H1 (cell line): ENCODE measurements at regions not wholly inside any gene's neighbourhood (a gene's known extent, or its start where the extent isn't known, plus 50 kb on each side); places are given as distances from the start of the nearest gene placed in this dataset.

Source experiments
- CTCF ChIA-PET: fragments of 300-600 bp; sonication (Branson Sonifier 250); formaldehyde crosslinking; loops from one replicate; lab custom pipeline; 2021; ENCODE audit not compliant: partially characterized antibody; lab: Charles Lee
- POLR2A ChIA-PET: fragments of 300-600 bp; sonication (Branson Sonifier 250); formaldehyde crosslinking; loops from one replicate; lab custom pipeline; 2021; ENCODE audit warnings: inconsistent platforms; ENCODE audit not compliant: partially characterized antibody; lab: Charles Lee
- DNase-seq, 2 experiments: peaks; one replicate each; pipeline versions ENCODE4 v3.0.0 to v3.0.0-alpha.2; 2010 to 2022; ENCODE audit warnings: low spot score in 2 of 2, low read depth in 1 of 2, mixed read lengths in 1 of 2
- FAIRE-seq: peaks from 2 replicates; lab custom pipeline; 2011; peaks lifted over from hg19 to GRCh38; lab: Jason Lieb, UNC
- H2AFZ ChIP-seq: 2 replicates; pipeline ENCODE4 v1.8.1; 2012; ENCODE audit warnings: low read length, inconsistent platforms
- H2AK5ac ChIP-seq: 2 replicates; pipeline ENCODE4 v1.6.1; 2013; ENCODE audit warnings: low read depth, low read length
- H2BK120ac ChIP-seq: replicated peaks from 2 replicates; pipeline ENCODE3; 2013; ENCODE audit warnings: low read depth, low read length, inconsistent platforms
- H2BK12ac ChIP-seq: 2 replicates; pipeline ENCODE4 v1.6.1; 2013; ENCODE audit warnings: low read depth, low read length
- H2BK15ac ChIP-seq: 2 replicates; pipeline ENCODE4 v1.6.1; 2013; ENCODE audit warnings: low read length
- H2BK20ac ChIP-seq: 2 replicates; pipeline ENCODE4 v1.6.1; 2013; ENCODE audit warnings: low read length
- H2BK5ac ChIP-seq: 2 replicates; pipeline ENCODE4 v1.6.1; 2013; ENCODE audit warnings: low read depth, low read length
- H3K14ac ChIP-seq: 2 replicates; pipeline ENCODE4 v1.6.1; 2013; ENCODE audit warnings: inconsistent platforms; ENCODE audit not compliant: insufficient read length
- H3K18ac ChIP-seq: 2 replicates; pipeline ENCODE4 v1.6.1; 2013; ENCODE audit warnings: low read length; ENCODE audit errors: extremely low read depth
- H3K23ac ChIP-seq: 2 replicates; pipeline ENCODE4 v1.6.1; 2013; ENCODE audit warnings: inconsistent platforms; ENCODE audit not compliant: insufficient read length
- H3K23me2 ChIP-seq: 2 replicates; pipeline ENCODE4 v1.6.1; 2013; ENCODE audit warnings: low read depth, low read length
- H3K27ac ChIP-seq: 2 replicates; pipeline ENCODE4 v1.6.1; 2011; ENCODE audit warnings: low read depth, low read length, inconsistent platforms
- H3K27me3 ChIP-seq, 4 experiments: replicated peaks in 1 of 4; 1 replicate in 1 of 4; 2 replicates in 3 of 4; pipeline versions ENCODE4 v1.6.1 to v1.8.1; 2011 to 2013; ENCODE audit warnings: low read length in 3 of 4, mild to moderate bottlenecking in 3 of 4, inconsistent platforms in 2 of 4, mixed read lengths in 2 of 4, moderate library complexity in 1 of 4; ENCODE audit not compliant: control insufficient read depth in 3 of 4, insufficient read depth in 3 of 4; ENCODE audit errors: extremely low read depth in 1 of 4
- H3K36me3 ChIP-seq, 4 experiments: 2 replicates each; pipeline versions ENCODE4 v1.6.1 to v1.8.1; 2011 to 2013; ENCODE audit warnings: mild to moderate bottlenecking in 4 of 4, low read length in 3 of 4, moderate library complexity in 2 of 4, control low read depth in 1 of 4, inconsistent platforms in 1 of 4; ENCODE audit not compliant: insufficient read depth in 4 of 4, control insufficient read depth in 2 of 4
- H3K4ac ChIP-seq: replicated peaks from 2 replicates; pipeline ENCODE3; 2013; ENCODE audit warnings: low read length, low read depth, mixed read lengths, inconsistent platforms; ENCODE audit not compliant: insufficient read length
- H3K4me1 ChIP-seq, 4 experiments: replicated peaks in 1 of 4; 1 replicate in 1 of 4; 2 replicates in 3 of 4; pipeline versions ENCODE4 v1.6.1 to v1.8.1; 2011 to 2013; ENCODE audit warnings: low read length in 3 of 4, inconsistent platforms in 2 of 4, mixed read lengths in 1 of 4; ENCODE audit not compliant: insufficient read depth in 4 of 4, control insufficient read depth in 3 of 4
- H3K4me2 ChIP-seq, 2 experiments: 2 replicates each; pipeline versions ENCODE4 v1.6.1 to v1.8.1; 2011 to 2013; ENCODE audit warnings: low read depth in 2 of 2, low read length in 2 of 2, control low read depth in 1 of 2, inconsistent platforms in 1 of 2, mild to moderate bottlenecking in 1 of 2; ENCODE audit not compliant: insufficient read depth in 1 of 2
- H3K4me3 ChIP-seq, 4 experiments: fragments of 200-600, 300-600 bp in 1 of 4; sonication (generic), shearing (Covaris generic), sonication (Bioruptor Twin) in 1 of 4; 2 replicates each; pipeline versions ENCODE4 v1.5.1 to v1.8.1; 2011 to 2016; ENCODE audit warnings: low read length in 4 of 4, low read depth in 3 of 4, control low read depth in 2 of 4, inconsistent platforms in 2 of 4, mild to moderate bottlenecking in 2 of 4, mixed read lengths in 1 of 4, moderate library complexity in 1 of 4; ENCODE audit not compliant: insufficient read depth in 2 of 4; ENCODE audit errors: extremely low read depth in 1 of 4
- H3K56ac ChIP-seq: replicated peaks from 2 replicates; pipeline ENCODE3; 2013; ENCODE audit warnings: low read depth, mild to moderate bottlenecking, mixed read lengths, low read length, inconsistent platforms; ENCODE audit not compliant: insufficient read length
- H3K79me1 ChIP-seq: 2 replicates; pipeline ENCODE4 v1.6.1; 2013; ENCODE audit warnings: low read depth, low read length, control low read depth
- H3K79me2 ChIP-seq, 2 experiments: 2 replicates each; pipeline versions ENCODE4 v1.6.1 to v1.8.1; 2012 to 2013; ENCODE audit warnings: low read length in 2 of 2, mild to moderate bottlenecking in 2 of 2, inconsistent platforms in 1 of 2; ENCODE audit not compliant: insufficient read depth in 2 of 2, control insufficient read depth in 1 of 2
- H3K9ac ChIP-seq, 4 experiments: replicated peaks in 1 of 4; 1 replicate in 1 of 4; 2 replicates in 3 of 4; pipeline versions ENCODE4 v1.6.1 to v1.8.1; 2011 to 2013; ENCODE audit warnings: low read depth in 3 of 4, low read length in 3 of 4, control low read depth in 2 of 4, mild to moderate bottlenecking in 2 of 4, moderate library complexity in 2 of 4, inconsistent platforms in 1 of 4; ENCODE audit errors: extremely low read depth in 1 of 4
- H3K9me3 ChIP-seq, 2 experiments: 2 replicates each; pipeline versions ENCODE4 v1.6.1 to v1.8.1; 2012 to 2013; ENCODE audit warnings: mild to moderate bottlenecking in 2 of 2, moderate library complexity in 2 of 2, control low read depth in 1 of 2, inconsistent platforms in 1 of 2, low read depth in 1 of 2, low read length in 1 of 2, mixed read lengths in 1 of 2; ENCODE audit not compliant: insufficient read depth in 2 of 2
- H4K20me1 ChIP-seq, 2 experiments: replicated peaks in 1 of 2; 2 replicates each; pipeline versions ENCODE3 to v1.8.1; 2011 to 2013; ENCODE audit warnings: inconsistent platforms in 2 of 2, low read length in 2 of 2, mild to moderate bottlenecking in 1 of 2; ENCODE audit not compliant: insufficient read depth in 2 of 2, control insufficient read depth in 1 of 2
- H4K5ac ChIP-seq: 2 replicates; pipeline ENCODE4 v1.6.1; 2013; ENCODE audit warnings: low read length, low read depth, mixed read lengths, inconsistent platforms; ENCODE audit not compliant: insufficient read length
- H4K8ac ChIP-seq: 2 replicates; pipeline ENCODE4 v1.8.0; 2013; ENCODE audit warnings: mild to moderate bottlenecking, moderate library complexity, low read length, inconsistent platforms; ENCODE audit not compliant: insufficient read depth; ENCODE audit errors: extremely low read depth
- H4K91ac ChIP-seq: replicated peaks from 2 replicates; pipeline ENCODE3; 2013; ENCODE audit warnings: low read length, mixed read lengths, inconsistent platforms; ENCODE audit not compliant: insufficient read length
- ATF2 ChIP-seq: IDR thresholded peaks from 2 replicates; pipeline ENCODE4 v1.6.1; 2012; ENCODE audit warnings: low read length, inconsistent platforms
- ATF3 ChIP-seq: IDR thresholded peaks from 2 replicates; pipeline ENCODE4 v1.6.1; 2011; ENCODE audit warnings: low read depth, mild to moderate bottlenecking, low read length; ENCODE audit not compliant: insufficient read depth
- BRCA1 ChIP-seq: IDR thresholded peaks from 2 replicates; pipeline ENCODE4 v1.6.1; 2012; ENCODE audit warnings: low read depth, low read length, improper control_type of control experiment
- CREB1 ChIP-seq: IDR thresholded peaks from 2 replicates; pipeline ENCODE4 v1.6.1; 2012; ENCODE audit warnings: inconsistent platforms
- EP300 ChIP-seq, 2 experiments: IDR thresholded peaks; 1 replicate in 1 of 2; 2 replicates in 1 of 2; pipeline ENCODE4 v1.6.1; 2011 to 2012; ENCODE audit warnings: low read depth in 2 of 2, low read length in 2 of 2, mild to moderate bottlenecking in 2 of 2, borderline replicate concordance in 1 of 2, inconsistent platforms in 1 of 2, moderate library complexity in 1 of 2
- EZH2 ChIP-seq: fragments of 200-600 bp; sonication (generic); IDR thresholded peaks from 2 replicates; pipeline ENCODE4 v1.7.1; 2012; ENCODE audit warnings: low read depth, mild to moderate bottlenecking, moderate library complexity, low read length, inconsistent platforms; ENCODE audit not compliant: severe bottlenecking
- JUND ChIP-seq: IDR thresholded peaks from 2 replicates; pipeline ENCODE4 v1.6.1; 2011; ENCODE audit warnings: mild to moderate bottlenecking, improper control_type of control experiment, low read length
- KDM5A ChIP-seq: fragments of 200-600 bp; IDR thresholded peaks from 2 replicates; pipeline ENCODE4 v1.7.1; 2012; ENCODE audit warnings: mild to moderate bottlenecking, low read length, inconsistent platforms, mixed read lengths
- MAFK ChIP-seq: IDR thresholded peaks from 2 replicates; pipeline ENCODE4 v1.6.1; 2012; ENCODE audit warnings: low read depth, mild to moderate bottlenecking, improper control_type of control experiment, low read length
- TBP ChIP-seq: IDR thresholded peaks from 2 replicates; pipeline ENCODE4 v1.6.1; 2011; ENCODE audit warnings: low read depth, low read length, improper control_type of control experiment
- TEAD4 ChIP-seq: IDR thresholded peaks from 2 replicates; pipeline ENCODE4 v1.6.1; 2012; ENCODE audit warnings: low read depth, low read length, inconsistent platforms, mixed read lengths
- WGBS, 2 experiments: shearing (Covaris generic) in 1 of 2; methylation state at CpG; one replicate each; pipeline versions ENCODE4 v1.1.6 to v1.1.7; 2013 to 2015; ENCODE audit warnings: low lambda C conversion rate in 2 of 2, mixed read lengths in 2 of 2, inconsistent platforms in 1 of 2, low coverage in 1 of 2, missing lambda C conversion rate in 1 of 2; ENCODE audit not compliant: insufficient replicate concordance in 2 of 2, insufficient coverage in 1 of 2, insufficient read length in 1 of 2; ENCODE audit errors: extremely low coverage in 1 of 2, missing lambda C conversion rate in 1 of 2; 5-methylcytosine and 5-hydroxymethylcytosine counted together

- Histone ChIP-seq H2AFZ (no peak overlapping the region), H3K9ac (no peak overlapping the region), H4K91ac (no peak overlapping the region), H3K27me3 (no peaks in the 10 kb centered on the region), H3K27ac (no peak overlapping the region), H2BK20ac (no peak overlapping the region), H4K20me1 (no peaks in the 10 kb centered on the region), H4K5ac (no peak overlapping the region), H3K9me3 (no peaks in the 10 kb centered on the region), H3K79me1 (no peaks in the 10 kb centered on the region), H3K18ac (no peak overlapping the region), H3K56ac (no peak overlapping the region), H2AK5ac (no peak overlapping the region), H3K14ac (no peak overlapping the region), H3K4me1 (no peaks in the 10 kb centered on the region), H3K23ac (no peak overlapping the region), H3K23me2 (no peaks in the 10 kb centered on the region), H2BK12ac (0 out of 2 replicates have a peak overlapping the region, but pooled peaks have one; percentile 2), H4K8ac (no peak overlapping the region), H3K4ac (no peak overlapping the region), H3K79me2 (no peaks in the 10 kb centered on the region), H3K36me3 (no peaks in the 10 kb centered on the region), H2BK15ac (no peak overlapping the region), H3K4me2 (no peak overlapping the region), H3K4me3 (no peak overlapping the region), H2BK120ac (no peak overlapping the region), H2BK5ac (no peak overlapping the region)
- POLR2A ChIA-PET: interaction anchor here (1.9 kb wide), 1 partner anchor 9 kb away, joined by 5 read pairs; no protein-coding TSS in a partner anchor
- DNase-seq (no peak), FAIRE-seq (no peak)
- WGBS, 2 experiments: 89% methylated on average over 4 of the region's 4 CpGs; no CpG with 5 or more reads in 1 of the 2 experiments
- TF ChIP-seq ATF3 (no peak), EZH2 (no peak), CREB1 (no peak), MAFK (no peak), TBP (no peak), ATF2 (no peak), TEAD4 (no peak), JUND (no peak), KDM5A (no peak), BRCA1 (no peak), EP300 (IDR thresholded peaks at IDR 0.05; ENCODE audit: borderline replicate concordance in 1 of 2, low read depth in 2 of 2, low read length in 2 of 2) (no peak)
- CTCF ChIA-PET: interaction anchor here (0.6 to 3.2 kb wide), 5 partner anchors 9 to 131 kb away, joined by 3 to 18 read pairs (median 3); no protein-coding TSS in a partner anchor
Measured at GRCh38 chr6:40196135-40196518, 261.9 kb upstream of the MOCS1 start.
